Endothelial cell of umbilical vein (primary cell): ENCODE measurements at regions not wholly inside any gene's neighbourhood (a gene's known extent, or its start where the extent isn't known, plus 50 kb on each side); places are given as distances from the start of the nearest gene placed in this dataset.

Experiments
- BruUV-seq: library from RNA; stranded (reverse); fragments of 400-500 nt; replicated peaks from 2 replicates; lab custom pipeline; 2021; lab: Mats Ljungman, UMichigan
- CTCF ChIA-PET: fragments of 300-600, 350-600 bp; sonication (Branson Sonifier 250); formaldehyde crosslinking; loops from one replicate; lab custom pipeline; 2021; ENCODE audit warnings: antibody characterized with exemption, inconsistent platforms; lab: Charles Lee
- POLR2A ChIA-PET: fragments of 300-600, 350-600 bp; sonication (Branson Sonifier 250); formaldehyde crosslinking; loops from one replicate; lab custom pipeline; 2021; ENCODE audit warnings: antibody characterized with exemption, inconsistent platforms; lab: Charles Lee
- DNase-seq: peaks from one replicate; pipeline ENCODE4 v3.0.0-alpha.2; 2011; ENCODE audit warnings: low read depth, low spot score
- FAIRE-seq: peaks from 2 replicates; lab custom pipeline; 2011; peaks lifted over from hg19 to GRCh38; lab: Jason Lieb, UNC
- H2AFZ ChIP-seq: 2 replicates; pipeline ENCODE4 v1.6.0; 2012; ENCODE audit warnings: low read depth, low read length, control low read depth, inconsistent platforms
- H3K27ac ChIP-seq: 2 replicates; pipeline ENCODE4 v1.5.1; 2011; ENCODE audit warnings: low read depth, mild to moderate bottlenecking, control low read depth, low read length, moderate library complexity; ENCODE audit not compliant: insufficient read depth
- H3K27me3 ChIP-seq, 2 experiments: 2 replicates each; pipeline versions ENCODE4 v1.6.0 to v1.6.1; 2011; ENCODE audit warnings: low read length in 2 of 2, mixed read lengths in 1 of 2; ENCODE audit not compliant: control insufficient read depth in 2 of 2, insufficient read depth in 2 of 2
- H3K36me3 ChIP-seq, 2 experiments: 2 replicates in 1 of 2; 3 replicates in 1 of 2; pipeline ENCODE4 v1.5.1; 2011; ENCODE audit warnings: low read length in 2 of 2, mild to moderate bottlenecking in 1 of 2, moderate library complexity in 1 of 2; ENCODE audit not compliant: control insufficient read depth in 2 of 2, insufficient read depth in 2 of 2; ENCODE audit errors: extremely low read depth in 1 of 2
- H3K4me1 ChIP-seq: 3 replicates; pipeline ENCODE4 v1.5.1; 2011; ENCODE audit warnings: mild to moderate bottlenecking, low read length; ENCODE audit not compliant: control insufficient read depth, insufficient read depth; ENCODE audit errors: extremely low read depth
- H3K4me2 ChIP-seq: 2 replicates; pipeline ENCODE4 v1.6.1; 2011; ENCODE audit warnings: low read length, control low read depth, mixed read lengths; ENCODE audit not compliant: insufficient read depth
- H3K4me3 ChIP-seq, 3 experiments: fragments of 200-600 bp in 1 of 3; sonication (generic), shearing (Covaris generic) in 1 of 3; replicated peaks in 1 of 3; 2 replicates each; pipeline ENCODE4 v1.5.1; 2011 to 2016; ENCODE audit warnings: control low read depth in 3 of 3, low read length in 3 of 3, mild to moderate bottlenecking in 2 of 3, inconsistent platforms in 1 of 3, low read depth in 1 of 3, moderate library complexity in 1 of 3; ENCODE audit not compliant: insufficient read depth in 1 of 3
- H3K79me2 ChIP-seq: 2 replicates; pipeline ENCODE4 v1.6.0; 2012; ENCODE audit warnings: low read length, inconsistent platforms; ENCODE audit not compliant: control insufficient read depth, insufficient read depth
- H3K9ac ChIP-seq: replicated peaks from 2 replicates; pipeline ENCODE3; 2011; ENCODE audit warnings: low read length, control low read depth; ENCODE audit not compliant: insufficient read depth; ENCODE audit errors: extremely low read depth
- H3K9me1 ChIP-seq: replicated peaks from 3 replicates; pipeline ENCODE4 v1.6.0; 2011; ENCODE audit warnings: mild to moderate bottlenecking, low read length; ENCODE audit not compliant: control insufficient read depth, insufficient read depth; ENCODE audit errors: extremely low read depth
- H3K9me3 ChIP-seq: replicated peaks from 2 replicates; pipeline ENCODE4 v1.5.1; 2012; ENCODE audit warnings: low read length, inconsistent platforms; ENCODE audit not compliant: control insufficient read depth, insufficient read depth
- H4K20me1 ChIP-seq: replicated peaks from 2 replicates; pipeline ENCODE3; 2011; ENCODE audit warnings: mild to moderate bottlenecking, low read length; ENCODE audit not compliant: control insufficient read depth, insufficient read depth; ENCODE audit errors: extremely low read depth
- EZH2 ChIP-seq: IDR thresholded peaks from 2 replicates; pipeline ENCODE4 v1.6.1; 2012; ENCODE audit warnings: borderline replicate concordance, low read depth, mild to moderate bottlenecking, moderate library complexity, low read length, inconsistent platforms; ENCODE audit not compliant: severe bottlenecking
- FOS ChIP-seq: IDR thresholded peaks from 2 replicates; pipeline ENCODE4 v1.6.1; 2011; ENCODE audit warnings: mild to moderate bottlenecking, low read length, moderate library complexity, borderline replicate concordance; ENCODE audit not compliant: insufficient read depth
- GATA2 ChIP-seq: IDR thresholded peaks from 2 replicates; pipeline ENCODE4 v1.7.0; 2011; ENCODE audit warnings: low read depth, mild to moderate bottlenecking, moderate library complexity, mixed read lengths, low read length; ENCODE audit not compliant: insufficient read length, insufficient read depth
- JUN ChIP-seq: IDR thresholded peaks from 2 replicates; pipeline ENCODE4 v1.6.1; 2011; ENCODE audit warnings: borderline replicate concordance, low read depth; ENCODE audit not compliant: insufficient read length, insufficient read depth
- MYC ChIP-seq: IDR thresholded peaks from one replicate; pipeline ENCODE4 v1.6.1; 2011; ENCODE audit warnings: mild to moderate bottlenecking, low read depth, low read length
- POLR2A ChIP-seq: IDR thresholded peaks from 2 replicates; pipeline ENCODE4 v1.6.1; 2012; ENCODE audit warnings: low read depth, mild to moderate bottlenecking, control low read depth, low read length
- POLR2AphosphoS5 ChIP-seq: IDR thresholded peaks from 2 replicates; pipeline ENCODE4 v1.6.1; 2012; ENCODE audit warnings: low read depth, mild to moderate bottlenecking, control low read depth, low read length, moderate library complexity; ENCODE audit not compliant: insufficient read depth
- dilution Hi-C: fragments of 300-500 bp; cut with MboI; formaldehyde crosslinking; loops from one replicate; pipeline ENCODE4 v1.15.0; 2019; ENCODE audit warnings: low sequenced_read_pairs; ENCODE audit not compliant: extremely low pct_ligation_motif_present
- intact Hi-C: fragments of 100-400 bp; cut with micrococcal nuclease; formaldehyde crosslinking; loops from one replicate; pipeline ENCODE4 v1.10.0; 2022
- TF ChIP-seq, protein P1 (sequence below): IDR thresholded peaks from 2 replicates; pipeline ENCODE4 v1.6.1; 2011; ENCODE audit not compliant: insufficient read depth, insufficient read length
- TF ChIP-seq, protein P2 (sequence below), 2 donors: IDR thresholded peaks; 1 replicate in 1 of 2; 2 replicates in 1 of 2; pipeline ENCODE4 v1.5.1; 2011; ENCODE audit warnings: low read length in 2 of 2, mild to moderate bottlenecking in 2 of 2, moderate library complexity in 2 of 2, control low read depth in 1 of 2, inconsistent platforms in 1 of 2, low read depth in 1 of 2; ENCODE audit not compliant: insufficient read depth in 1 of 2; ENCODE audit errors: extremely low read depth in 1 of 2

DNA sequence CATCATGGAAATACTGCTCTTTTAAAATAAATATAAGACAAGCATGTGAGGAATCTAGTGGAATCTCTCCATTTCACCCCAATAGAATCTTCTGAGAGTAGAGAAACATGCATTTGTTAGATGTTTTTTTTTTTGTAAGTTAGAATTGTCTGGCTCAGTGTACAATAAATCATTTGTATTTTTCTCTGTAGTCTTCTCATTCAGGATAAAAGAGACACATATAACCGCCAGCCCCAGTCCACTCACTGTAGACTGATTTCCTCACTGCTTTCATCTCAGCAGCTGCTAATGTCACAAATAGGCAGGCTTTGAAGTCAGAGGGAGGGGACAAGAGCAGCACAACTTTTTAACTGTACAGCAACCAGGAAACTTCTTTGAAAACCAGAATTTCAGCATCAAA is 140.2 kb upstream of the RBMS3 start:
- peak; percentile 12 for DNase-seq
- no peak overlapping the region for H3K9ac ChIP-seq
- no peaks in the 10 kb centered on the region for H3K79me2 ChIP-seq
- ChIA-PET POLR2A (no interaction called here), CTCF (no interaction called here)
- no peak overlapping the region for H3K27ac ChIP-seq
- H4K20me1 ChIP-seq: no peaks in the 10 kb centered on the region
- TF ChIP-seq MYC (no peak), POLR2A (no peak), FOS (no peak), POLR2AphosphoS5 (no peak), JUN (no peak), EZH2 (no peak), GATA2 (no peak)
- TF ChIP-seq, protein P1, sequence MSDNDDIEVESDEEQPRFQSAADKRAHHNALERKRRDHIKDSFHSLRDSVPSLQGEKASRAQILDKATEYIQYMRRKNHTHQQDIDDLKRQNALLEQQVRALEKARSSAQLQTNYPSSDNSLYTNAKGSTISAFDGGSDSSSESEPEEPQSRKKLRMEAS: no peak
- TF ChIP-seq, protein P2, sequence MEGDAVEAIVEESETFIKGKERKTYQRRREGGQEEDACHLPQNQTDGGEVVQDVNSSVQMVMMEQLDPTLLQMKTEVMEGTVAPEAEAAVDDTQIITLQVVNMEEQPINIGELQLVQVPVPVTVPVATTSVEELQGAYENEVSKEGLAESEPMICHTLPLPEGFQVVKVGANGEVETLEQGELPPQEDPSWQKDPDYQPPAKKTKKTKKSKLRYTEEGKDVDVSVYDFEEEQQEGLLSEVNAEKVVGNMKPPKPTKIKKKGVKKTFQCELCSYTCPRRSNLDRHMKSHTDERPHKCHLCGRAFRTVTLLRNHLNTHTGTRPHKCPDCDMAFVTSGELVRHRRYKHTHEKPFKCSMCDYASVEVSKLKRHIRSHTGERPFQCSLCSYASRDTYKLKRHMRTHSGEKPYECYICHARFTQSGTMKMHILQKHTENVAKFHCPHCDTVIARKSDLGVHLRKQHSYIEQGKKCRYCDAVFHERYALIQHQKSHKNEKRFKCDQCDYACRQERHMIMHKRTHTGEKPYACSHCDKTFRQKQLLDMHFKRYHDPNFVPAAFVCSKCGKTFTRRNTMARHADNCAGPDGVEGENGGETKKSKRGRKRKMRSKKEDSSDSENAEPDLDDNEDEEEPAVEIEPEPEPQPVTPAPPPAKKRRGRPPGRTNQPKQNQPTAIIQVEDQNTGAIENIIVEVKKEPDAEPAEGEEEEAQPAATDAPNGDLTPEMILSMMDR (IDR thresholded peaks at IDR 0.05; ENCODE audit: extremely low read depth in 1 of 2, insufficient read depth in 1 of 2, low read depth in 1 of 2, low read length in 2 of 2): no peak
- peaks cover 20% of the 10 kb centered on the region for H3K4me1 ChIP-seq
- intact Hi-C loops: no loop called here
- H3K27me3 ChIP-seq: no peaks in the 10 kb centered on the region
- no peak overlapping the region for H2AFZ ChIP-seq
- H3K4me2 ChIP-seq: no peak overlapping the region
- no TSS peak for BruUV-seq
- no peaks in the 10 kb centered on the region for H3K36me3 ChIP-seq
- H3K9me1 ChIP-seq: no peaks in the 10 kb centered on the region
- dilution Hi-C loops: no loop called here
- no peak overlapping the region for H3K4me3 ChIP-seq
- no peaks in the 10 kb centered on the region for H3K9me3 ChIP-seq
- no peak for FAIRE-seq
